Calu3 (cell line): ENCODE measurements at regions not wholly inside any gene's neighbourhood (a gene's known extent, or its start where the extent isn't known, plus 50 kb on each side); places are given as distances from the start of the nearest gene placed in this dataset.

Experiments
- BruUV-seq: library from RNA; stranded (reverse); fragments of 400-500 nt; replicated peaks from 2 replicates; lab custom pipeline; 2021; lab: Mats Ljungman, UMichigan
- CTCF ChIA-PET: fragments of 300-600 bp; sonication (Branson Sonifier 250); formaldehyde crosslinking; loops from one replicate; lab custom pipeline; 2022; ENCODE audit warnings: antibody characterized with exemption; lab: Charles Lee
- DNase-seq: peaks from one replicate; pipeline ENCODE4 v3.0.0; 2022
- H3K27ac Mint-ChIP-seq: one replicate; pipeline ENCODE4 v1.8.0; 2022; ENCODE audit warnings: mixed read lengths; ENCODE audit not compliant: unreplicated experiment
- H3K27me3 Mint-ChIP-seq: one replicate; pipeline ENCODE4 v1.8.0; 2022; ENCODE audit warnings: mixed read lengths; ENCODE audit not compliant: unreplicated experiment
- H3K36me3 Mint-ChIP-seq: one replicate; pipeline ENCODE4 v1.8.0; 2022; ENCODE audit warnings: mild to moderate bottlenecking, moderate library complexity, mixed read lengths; ENCODE audit not compliant: insufficient read depth, unreplicated experiment
- H3K4me1 Mint-ChIP-seq: one replicate; pipeline ENCODE4 v1.8.0; 2022; ENCODE audit warnings: mild to moderate bottlenecking, low read depth, mixed read lengths; ENCODE audit not compliant: unreplicated experiment
- H3K4me3 Mint-ChIP-seq: one replicate; pipeline ENCODE4 v1.8.0; 2022; ENCODE audit warnings: mild to moderate bottlenecking, low read depth, moderate library complexity, mixed read lengths; ENCODE audit not compliant: unreplicated experiment
- H3K9me3 Mint-ChIP-seq: one replicate; pipeline ENCODE4 v1.8.0; 2022; ENCODE audit warnings: low read depth, mixed read lengths; ENCODE audit not compliant: unreplicated experiment
- CTCF ChIP-seq: fragments of 200-600 bp; IDR thresholded peaks from one replicate; pipeline ENCODE4 v1.8.0; 2022; ENCODE audit warnings: antibody characterized with exemption; ENCODE audit not compliant: unreplicated experiment
- intact Hi-C: fragments of 100-400 bp; cut with micrococcal nuclease; formaldehyde crosslinking; loops from one replicate; pipeline ENCODE4 v1.10.0; 2022; ENCODE audit not compliant: unreplicated experiment

- no TSS peak for BruUV-seq
- H3K27ac Mint-ChIP-seq: no peak overlapping the region
- H3K4me1 Mint-ChIP-seq: no peaks in the 10 kb centered on the region
- no peak overlapping the region for H3K4me3 Mint-ChIP-seq
- CTCF ChIA-PET: no interaction called here
- no peaks in the 10 kb centered on the region for H3K27me3 Mint-ChIP-seq
- no peak for DNase-seq
- no peak for TF ChIP-seq CTCF
- H3K36me3 Mint-ChIP-seq: no peaks in the 10 kb centered on the region
- H3K9me3 Mint-ChIP-seq: peaks cover 3% of the 10 kb centered on the region
- intact Hi-C loops: no loop called here
Observed at GRCh38 chr3:176505878-176506621, 691.2 kb downstream of the TBL1XR1 start.

- no peaks in the 10 kb centered on the region for H3K36me3 Mint-ChIP-seq
- no peaks in the 10 kb centered on the region for H3K9me3 Mint-ChIP-seq
- no TSS peak for BruUV-seq
- intact Hi-C loops: no loop called here
- H3K4me1 Mint-ChIP-seq: no peaks in the 10 kb centered on the region
- DNase-seq: no peak
- H3K4me3 Mint-ChIP-seq: no peak overlapping the region
- CTCF ChIA-PET: no interaction called here
- H3K27ac Mint-ChIP-seq: no peak overlapping the region
- TF ChIP-seq CTCF: no peak
- H3K27me3 Mint-ChIP-seq: no peaks in the 10 kb centered on the region
Observed at GRCh38 chr3:176491084-176491483, 706.2 kb downstream of the TBL1XR1 start.

- Mint-ChIP-seq H3K27me3 (no peaks in the 10 kb centered on the region), H3K9me3 (no peaks in the 10 kb centered on the region), H3K4me1 (no peaks in the 10 kb centered on the region), H3K36me3 (no peaks in the 10 kb centered on the region), H3K4me3 (no peak overlapping the region), H3K27ac (no peak overlapping the region)
- CTCF ChIA-PET: no interaction called here
- DNase-seq: no peak
- no TSS peak for BruUV-seq
- TF ChIP-seq CTCF: no peak
- intact Hi-C loops: no loop called here
Observed at GRCh38 chr3:176490357-176490756, 706.9 kb downstream of the TBL1XR1 start.

GRCh38 chr3:176479248-176479647, 718.0 kb downstream of the TBL1XR1 start:
- Mint-ChIP-seq H3K36me3 (no peaks in the 10 kb centered on the region), H3K9me3 (peaks cover 12% of the 10 kb centered on the region), H3K4me3 (no peak overlapping the region), H3K4me1 (no peaks in the 10 kb centered on the region), H3K27me3 (no peaks in the 10 kb centered on the region), H3K27ac (no peak overlapping the region)
- CTCF ChIA-PET: no interaction called here
- BruUV-seq: no TSS peak
- TF ChIP-seq CTCF: no peak
- no peak for DNase-seq
- intact Hi-C loops: no loop called here
